Naive thymus-derived CD4-positive, alpha-beta T cell (primary cell): ENCODE measurements at regions not wholly inside any gene's neighbourhood (a gene's known extent, or its start where the extent isn't known, plus 50 kb on each side); places are given as distances from the start of the nearest gene placed in this dataset.

Source experiments
- ATAC-seq: fragments of 150-1000 bp; cut with Tn5 transposase; 2 replicates; pipeline ENCODE4 v1.10.0; 2021; ENCODE audit warnings: mild to moderate bottlenecking, moderate library complexity
- CTCF ChIA-PET: fragments of 350-600 bp; sonication (Branson Sonifier 250); formaldehyde crosslinking; loops from one replicate; lab custom pipeline; 2021; ENCODE audit warnings: antibody characterized with exemption; lab: Charles Lee
- POLR2A ChIA-PET: fragments of 350-600 bp; sonication (Branson Sonifier 250); formaldehyde crosslinking; loops from one replicate; lab custom pipeline; 2021; ENCODE audit warnings: antibody characterized with exemption, inconsistent platforms; lab: Charles Lee
- DNase-seq, 9 donors: peaks; one replicate each; pipeline versions ENCODE4 v3.0.0 to v3.0.0-alpha.2; 2020 to 2022; ENCODE audit warnings: mixed read lengths in 1 of 9
- H3K27ac ChIP-seq: one replicate; pipeline ENCODE4 v1.7.0; 2013; ENCODE audit warnings: mild to moderate bottlenecking, low read depth, low read length, moderate library complexity
- H3K27me3 ChIP-seq, 2 donors: one replicate each; pipeline ENCODE4 v1.7.0; 2013; ENCODE audit warnings: low read length in 2 of 2, mild to moderate bottlenecking in 2 of 2, moderate library complexity in 2 of 2; ENCODE audit not compliant: control insufficient read depth in 2 of 2, insufficient read depth in 2 of 2
- H3K36me3 ChIP-seq, 3 experiments: 1 replicate in 2 of 3; 2 replicates in 1 of 3; pipeline ENCODE4 v1.7.0; 2013; ENCODE audit warnings: low read length in 3 of 3, mild to moderate bottlenecking in 3 of 3, moderate library complexity in 1 of 3; ENCODE audit not compliant: insufficient read depth in 3 of 3, control insufficient read depth in 2 of 3
- H3K4me1 ChIP-seq, 2 donors: one replicate each; pipeline ENCODE4 v1.7.0; 2013; ENCODE audit warnings: low read length in 2 of 2, mild to moderate bottlenecking in 2 of 2, moderate library complexity in 1 of 2; ENCODE audit not compliant: control insufficient read depth in 2 of 2, insufficient read depth in 2 of 2
- H3K4me3 ChIP-seq: 2 replicates; pipeline ENCODE4 v1.7.0; 2013; ENCODE audit warnings: mild to moderate bottlenecking, low read length
- H3K9me3 ChIP-seq, 3 experiments: 1 replicate in 2 of 3; 2 replicates in 1 of 3; pipeline ENCODE4 v1.7.0; 2013; ENCODE audit warnings: low read length in 3 of 3; ENCODE audit not compliant: control insufficient read depth in 2 of 3
- H3K27ac Mint-ChIP-seq, 9 donors: one replicate each; pipeline ENCODE4 v1.8.0; 2020 to 2022; ENCODE audit warnings: mixed read lengths in 9 of 9, mild to moderate bottlenecking in 8 of 9, moderate library complexity in 5 of 9, inconsistent platforms in 2 of 9
- H3K27me3 Mint-ChIP-seq, 5 donors: one replicate each; pipeline ENCODE4 v1.8.0; 2021 to 2022; ENCODE audit warnings: mixed read lengths in 5 of 5, mild to moderate bottlenecking in 1 of 5
- H3K36me3 Mint-ChIP-seq, 5 donors: one replicate each; pipeline ENCODE4 v1.8.0; 2020 to 2022; ENCODE audit warnings: mixed read lengths in 5 of 5, mild to moderate bottlenecking in 3 of 5, inconsistent platforms in 1 of 5
- H3K4me1 Mint-ChIP-seq, 7 donors: one replicate each; pipeline ENCODE4 v1.8.0; 2020 to 2022; ENCODE audit warnings: mixed read lengths in 7 of 7, mild to moderate bottlenecking in 3 of 7, inconsistent platforms in 1 of 7
- H3K4me3 Mint-ChIP-seq, 10 donors: one replicate each; pipeline ENCODE4 v1.8.0; 2020 to 2022; ENCODE audit warnings: mild to moderate bottlenecking in 10 of 10, mixed read lengths in 10 of 10, moderate library complexity in 6 of 10, inconsistent platforms in 2 of 10
- H3K9me3 Mint-ChIP-seq, 11 donors: one replicate each; pipeline ENCODE4 v1.8.0; 2020 to 2022; ENCODE audit warnings: mixed read lengths in 11 of 11, mild to moderate bottlenecking in 4 of 11, inconsistent platforms in 1 of 11, moderate library complexity in 1 of 11
- intact Hi-C, 2 donors: fragments of 100-400 bp; cut with micrococcal nuclease; formaldehyde crosslinking; loops; one replicate each; pipeline ENCODE4 v1.15.1; 2023

- H3K27me3 Mint-ChIP-seq: peaks cover 0 to 12% (median 3%) of the 10 kb centered on the region in 5 donors
- ChIA-PET CTCF (no interaction called here), POLR2A (no interaction called here)
- H3K36me3 ChIP-seq: no peaks in the 10 kb centered on the region
- intact Hi-C loops: no loop called here
- H3K27ac ChIP-seq: no peak overlapping the region
- H3K27ac Mint-ChIP-seq: no peak overlapping the region
- no peak overlapping the region for H3K4me3 Mint-ChIP-seq
- no peak for ATAC-seq
- no peak for DNase-seq
- H3K4me1 Mint-ChIP-seq: peaks cover 0 to 6% (median 5%) of the 10 kb centered on the region in 7 donors
- no peaks in the 10 kb centered on the region for H3K27me3 ChIP-seq
- no peaks in the 10 kb centered on the region for H3K36me3 Mint-ChIP-seq
- no peaks in the 10 kb centered on the region for H3K9me3 Mint-ChIP-seq
- H3K4me3 ChIP-seq: no peak overlapping the region
- H3K9me3 ChIP-seq: no peaks in the 10 kb centered on the region
- H3K4me1 ChIP-seq: no peaks in the 10 kb centered on the region
Measured at GRCh38 chr3:102529452-102529851, 94.6 kb downstream of the ZPLD1 start.

GRCh38 chr3:102530415-102531181, 95.8 kb downstream of the ZPLD1 start:
- no peak for ATAC-seq
- Histone ChIP-seq H3K27me3 (no peaks in the 10 kb centered on the region), H3K4me3 (no peak overlapping the region), H3K27ac (no peak overlapping the region), H3K4me1 (no peaks in the 10 kb centered on the region), H3K36me3 (no peaks in the 10 kb centered on the region), H3K9me3 (no peaks in the 10 kb centered on the region)
- Mint-ChIP-seq H3K4me3 (no peak overlapping the region), H3K36me3 (no peaks in the 10 kb centered on the region), H3K27ac (no peak overlapping the region), H3K27me3 (peaks cover 0 to 12% (median 3%) of the 10 kb centered on the region in 5 donors), H3K9me3 (no peaks in the 10 kb centered on the region), H3K4me1 (peaks cover 0 to 6% (median 5%) of the 10 kb centered on the region in 7 donors)
- POLR2A ChIA-PET: no interaction called here
- CTCF ChIA-PET: no interaction called here
- no peak for DNase-seq
- intact Hi-C loops: loop anchor here in 1 of 2 donors (10.0 kb wide), 1 partner anchor 836 kb away; no protein-coding TSS in a partner anchor

- H3K4me3 ChIP-seq: no peak overlapping the region
- ChIA-PET CTCF (no interaction called here), POLR2A (no interaction called here)
- H3K27me3 Mint-ChIP-seq: peaks cover 0 to 11% (median 2%) of the 10 kb centered on the region in 5 donors
- peaks cover 0 to 6% (median 5%) of the 10 kb centered on the region in 7 donors for H3K4me1 Mint-ChIP-seq
- H3K9me3 Mint-ChIP-seq: no peaks in the 10 kb centered on the region
- no peaks in the 10 kb centered on the region for H3K9me3 ChIP-seq
- intact Hi-C loops: loop anchor here in 1 of 2 donors (10.0 kb wide), 1 partner anchor 837 kb away; no protein-coding TSS in a partner anchor
- no peaks in the 10 kb centered on the region for H3K27me3 ChIP-seq
- no peak overlapping the region for H3K4me3 Mint-ChIP-seq
- no peaks in the 10 kb centered on the region for H3K36me3 Mint-ChIP-seq
- no peak overlapping the region for H3K27ac ChIP-seq
- no peak overlapping the region for H3K27ac Mint-ChIP-seq
- ATAC-seq (no peak), DNase-seq (no peak)
- H3K36me3 ChIP-seq: no peaks in the 10 kb centered on the region
- H3K4me1 ChIP-seq: no peaks in the 10 kb centered on the region
Measured at GRCh38 chr3:102531686-102532085, 96.9 kb downstream of the ZPLD1 start.

GRCh38 chr3:102532901-102533300, 98.1 kb downstream of the ZPLD1 start:
- intact Hi-C loops: loop anchor here in 1 of 2 donors (10.0 kb wide), 1 partner anchor 838 kb away; no protein-coding TSS in a partner anchor
- ATAC-seq: peak; percentile 73
- CTCF ChIA-PET: no interaction called here

DNA sequence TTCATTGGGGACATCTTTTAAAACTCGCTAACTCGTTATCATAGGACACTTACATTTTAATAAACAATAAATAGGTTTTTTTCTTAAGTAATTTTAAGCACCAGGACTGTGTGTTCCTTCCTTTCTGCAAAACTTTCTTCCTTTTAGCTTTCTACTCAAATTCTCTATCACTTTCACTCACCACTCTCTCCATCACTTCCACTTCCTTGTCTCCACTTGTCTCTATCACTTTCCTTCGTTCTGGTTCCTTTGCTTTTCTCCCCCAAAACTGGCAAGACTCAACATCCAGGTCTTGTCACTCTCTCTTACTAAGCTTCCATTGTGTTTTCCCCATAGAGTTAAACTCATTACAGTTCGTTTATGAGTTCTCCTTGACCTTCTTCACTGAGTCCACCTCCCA, 99.0 kb downstream of the ZPLD1 start:
- no peaks in the 10 kb centered on the region for H3K9me3 Mint-ChIP-seq
- Histone ChIP-seq H3K27me3 (no peaks in the 10 kb centered on the region), H3K4me3 (no peak overlapping the region), H3K9me3 (no peaks in the 10 kb centered on the region), H3K27ac (no peak overlapping the region), H3K4me1 (no peaks in the 10 kb centered on the region), H3K36me3 (no peaks in the 10 kb centered on the region)
- ChIA-PET CTCF (interaction anchor here (0.7 to 4.4 kb wide), 2 partner anchors 18 to 304 kb away, joined by 3 to 54 read pairs; no protein-coding TSS in a partner anchor), POLR2A (no interaction called here)
- intact Hi-C loops: loop anchor here in 1 of 2 donors (10.0 kb wide), 1 partner anchor 839 kb away; no protein-coding TSS in a partner anchor
- no peak for DNase-seq
- H3K36me3 Mint-ChIP-seq: no peaks in the 10 kb centered on the region
- peaks cover 0 to 6% (median 5%) of the 10 kb centered on the region in 7 donors for H3K4me1 Mint-ChIP-seq
- ATAC-seq: no peak
- peaks cover 0 to 8% (median 0%) of the 10 kb centered on the region in 5 donors for H3K27me3 Mint-ChIP-seq
- H3K4me3 Mint-ChIP-seq: no peak overlapping the region
- H3K27ac Mint-ChIP-seq: no peak overlapping the region

More at GRCh38 chr3:102532901-102533300, 98.1 kb downstream of the ZPLD1 start:
- no peak overlapping the region for H3K27ac Mint-ChIP-seq
- DNase-seq: peak in 2 of 9 donors; percentile 7 to 23
- Histone ChIP-seq H3K27ac (no peak overlapping the region), H3K27me3 (no peaks in the 10 kb centered on the region), H3K36me3 (no peaks in the 10 kb centered on the region), H3K4me3 (no peak overlapping the region), H3K9me3 (no peaks in the 10 kb centered on the region), H3K4me1 (no peaks in the 10 kb centered on the region)
- H3K4me1 Mint-ChIP-seq: peaks cover 0 to 6% (median 5%) of the 10 kb centered on the region in 7 donors
- no peak overlapping the region for H3K4me3 Mint-ChIP-seq
- no peaks in the 10 kb centered on the region for H3K9me3 Mint-ChIP-seq
- H3K27me3 Mint-ChIP-seq: peaks cover 0 to 9% (median 0%) of the 10 kb centered on the region in 5 donors
- POLR2A ChIA-PET: no interaction called here
- H3K36me3 Mint-ChIP-seq: no peaks in the 10 kb centered on the region

GRCh38 chr3:102536456-102536855, 101.6 kb downstream of the ZPLD1 start:
- peak; percentile 60 for ATAC-seq
- H3K4me1 ChIP-seq: no peaks in the 10 kb centered on the region
- H3K4me1 Mint-ChIP-seq: peaks cover 0 to 6% (median 5%) of the 10 kb centered on the region in 7 donors
- CTCF ChIA-PET: interaction anchor here (0.7 to 4.4 kb wide), 7 partner anchors 9 to 735 kb away, joined by 3 to 54 read pairs (median 6); no protein-coding TSS in a partner anchor
- POLR2A ChIA-PET: interaction anchor here (0.8 kb wide), 1 partner anchor 728 kb away, joined by 3 read pairs; no protein-coding TSS in a partner anchor
- H3K36me3 Mint-ChIP-seq: no peaks in the 10 kb centered on the region
- no peaks in the 10 kb centered on the region for H3K36me3 ChIP-seq
- H3K27ac ChIP-seq: no peak overlapping the region
- intact Hi-C loops: loop anchor here (1.0 to 10.0 kb wide), 6 partner anchors 301 to 842 kb away; no protein-coding TSS in a partner anchor
- peaks cover 0 to 11% (median 5%) of the 10 kb centered on the region in 5 donors for H3K27me3 Mint-ChIP-seq
- DNase-seq: peak in 6 of 9 donors; percentile 3 to 34 (median 22)
- no peaks in the 10 kb centered on the region for H3K9me3 Mint-ChIP-seq
- no peak overlapping the region for H3K4me3 ChIP-seq
- no peak overlapping the region for H3K4me3 Mint-ChIP-seq
- no peaks in the 10 kb centered on the region for H3K27me3 ChIP-seq
- H3K9me3 ChIP-seq: no peaks in the 10 kb centered on the region
- H3K27ac Mint-ChIP-seq: no peak overlapping the region
